ENCODE measurements at regions not wholly inside any gene's neighbourhood (a gene's known extent, or its start where the extent isn't known, plus 50 kb on each side); places are given as distances from the start of the nearest gene placed in this dataset.

DNA sequence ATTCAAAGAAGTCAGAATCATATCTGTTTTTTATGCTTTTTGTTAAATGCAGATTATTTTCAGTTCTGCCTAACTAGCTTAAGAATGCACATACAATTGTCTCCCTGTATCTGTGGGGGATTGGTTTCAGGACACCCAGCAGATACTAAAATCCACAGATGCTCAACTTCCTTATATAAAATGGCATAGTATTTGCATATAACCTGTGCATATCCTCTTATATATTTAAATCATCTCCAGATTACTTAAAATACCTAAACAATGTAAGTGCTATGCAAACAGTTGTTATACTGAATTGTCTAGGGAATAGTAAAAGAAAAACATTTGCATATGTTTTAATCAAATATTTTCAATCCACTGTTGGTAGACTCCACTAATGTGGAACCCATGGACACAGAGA lies 279.4 kb downstream of the TMA16 start:
- no peak for DNase-seq

DNA sequence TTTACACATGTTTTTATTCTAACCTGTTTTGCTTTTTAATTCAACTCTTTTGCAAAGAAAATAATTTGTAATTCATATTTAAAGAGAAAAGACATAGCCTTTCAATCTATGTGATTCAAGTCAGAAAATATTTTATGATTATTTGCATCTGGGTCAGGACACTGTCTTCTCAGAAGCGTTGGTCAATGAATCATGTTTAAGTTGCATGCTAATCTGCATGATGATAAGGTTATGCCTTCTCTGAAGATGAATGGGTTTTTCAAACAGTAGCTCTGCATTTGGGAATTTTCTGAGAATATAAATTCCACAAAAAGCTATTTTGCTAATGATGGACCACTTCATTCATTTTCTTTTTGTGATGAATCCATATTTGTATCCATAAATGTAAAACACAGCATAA lies 282.5 kb downstream of the TMA16 start:
- DNase-seq, result no peak

DNA sequence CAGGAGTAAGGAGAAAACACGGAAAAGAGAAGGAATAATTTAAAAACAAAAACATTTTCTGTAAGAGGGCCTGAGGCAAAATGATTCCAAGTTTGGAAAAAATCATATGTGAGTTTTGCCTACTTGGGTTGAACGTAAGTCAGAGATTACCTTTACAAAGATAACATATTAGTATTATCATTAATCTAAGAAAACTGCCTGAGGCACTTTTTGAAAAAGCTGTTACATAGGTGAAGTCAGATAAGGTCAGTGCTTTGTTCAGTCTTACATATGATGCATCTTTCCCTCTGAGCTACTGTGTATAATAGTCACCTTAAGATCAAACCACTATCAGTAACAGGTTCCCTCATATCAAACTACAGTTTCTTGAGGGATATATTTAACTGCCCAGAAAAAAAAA lies 287.2 kb downstream of the TMA16 start:
- no peak for DNase-seq

DNA sequence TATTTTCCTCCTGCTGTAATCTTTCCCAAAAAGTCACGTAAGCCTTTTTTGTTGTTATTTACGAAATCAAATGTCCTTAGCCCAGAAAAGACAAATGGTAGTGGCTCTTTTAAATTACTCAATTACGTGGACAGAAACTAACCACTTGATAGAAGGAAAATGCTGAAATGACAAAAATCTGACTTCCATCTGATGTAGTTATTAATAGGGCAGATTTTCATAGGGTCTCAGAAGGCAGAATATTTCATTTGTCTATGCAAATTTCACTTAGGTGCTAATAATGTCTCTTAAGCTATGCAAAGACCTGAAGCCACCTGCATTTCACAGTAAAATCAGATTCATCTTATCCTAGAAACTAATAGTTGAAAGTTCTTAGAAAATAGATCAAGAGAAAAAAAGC lies 295.7 kb downstream of the TMA16 start:
- no peak for DNase-seq

DNA sequence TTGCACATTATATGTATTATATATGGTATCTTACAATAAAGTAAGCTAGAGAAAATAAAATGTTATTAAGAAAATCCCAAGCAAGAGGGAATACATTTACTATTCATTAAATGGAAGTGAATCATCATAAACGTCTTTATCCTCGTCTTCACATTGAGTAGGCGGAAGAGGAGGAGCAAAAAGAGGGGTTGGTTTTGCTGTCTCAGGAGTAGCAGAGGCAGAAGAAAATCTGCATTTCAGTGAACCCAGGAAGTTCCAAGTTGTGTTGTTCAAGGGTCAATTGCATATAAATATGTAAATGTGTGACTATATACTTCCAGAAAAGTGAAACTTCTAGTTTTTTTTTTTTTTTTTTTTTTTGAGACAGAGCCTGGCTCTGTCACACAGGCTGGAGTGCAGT lies 301.4 kb downstream of the TMA16 start:
- no peak for DNase-seq

DNA sequence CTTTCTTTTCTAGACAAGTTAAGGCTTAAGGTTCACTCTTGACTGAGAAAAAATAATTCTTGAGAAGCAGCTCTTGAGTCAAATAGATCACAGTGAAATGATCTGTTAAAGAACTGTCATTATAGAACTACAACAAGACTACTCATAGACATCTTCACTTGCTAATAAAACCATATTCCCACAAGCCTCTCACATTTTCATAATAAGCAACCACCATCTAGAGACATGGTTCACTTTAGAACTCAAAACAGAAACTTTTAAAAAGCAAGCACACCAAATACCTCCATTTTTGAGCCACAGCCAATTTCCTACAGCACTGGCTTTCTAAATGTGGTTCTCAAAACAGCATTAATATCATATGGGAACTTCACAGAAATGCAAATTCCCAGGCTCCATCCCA lies 309.5 kb downstream of the TMA16 start:
- no peak for DNase-seq

DNA sequence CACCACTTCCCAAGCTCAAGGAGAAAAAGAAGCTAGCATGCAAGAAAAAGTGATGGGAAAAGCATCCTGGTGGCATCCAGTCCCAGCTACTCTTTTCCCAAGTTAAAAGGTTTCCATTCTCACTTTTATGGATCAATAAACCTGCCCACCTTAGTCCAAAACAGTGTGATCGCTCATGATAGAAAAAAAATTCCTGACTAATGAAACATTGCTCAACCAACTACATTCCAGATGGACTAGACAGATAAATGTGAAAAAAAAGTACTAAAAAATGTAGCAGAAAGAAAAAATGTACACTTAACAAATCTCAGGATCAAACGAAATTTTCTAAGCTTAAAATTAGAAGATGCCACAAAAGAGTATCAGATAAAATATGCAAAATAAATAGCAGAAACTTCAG lies 312.2 kb downstream of the TMA16 start:
- no peak for DNase-seq

DNA sequence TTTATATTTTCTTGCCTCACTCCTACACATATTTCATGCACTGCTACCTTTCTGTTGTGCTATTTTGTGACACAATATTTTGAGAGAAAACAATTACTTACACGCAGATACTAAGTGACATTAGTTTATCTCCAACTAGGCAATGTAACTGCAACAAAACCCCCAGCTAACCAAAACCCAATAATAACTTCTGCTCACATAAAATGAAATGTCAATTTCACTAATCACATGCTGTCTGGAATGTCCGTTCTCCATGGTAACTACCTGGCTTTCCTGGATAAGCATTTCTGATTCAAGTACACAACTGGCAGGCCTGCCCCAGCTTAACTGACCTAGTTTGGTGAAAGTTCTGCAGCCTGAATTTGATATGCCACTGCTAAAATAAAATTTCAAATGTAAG lies 313.5 kb downstream of the TMA16 start:
- DNase-seq, result no peak

DNA sequence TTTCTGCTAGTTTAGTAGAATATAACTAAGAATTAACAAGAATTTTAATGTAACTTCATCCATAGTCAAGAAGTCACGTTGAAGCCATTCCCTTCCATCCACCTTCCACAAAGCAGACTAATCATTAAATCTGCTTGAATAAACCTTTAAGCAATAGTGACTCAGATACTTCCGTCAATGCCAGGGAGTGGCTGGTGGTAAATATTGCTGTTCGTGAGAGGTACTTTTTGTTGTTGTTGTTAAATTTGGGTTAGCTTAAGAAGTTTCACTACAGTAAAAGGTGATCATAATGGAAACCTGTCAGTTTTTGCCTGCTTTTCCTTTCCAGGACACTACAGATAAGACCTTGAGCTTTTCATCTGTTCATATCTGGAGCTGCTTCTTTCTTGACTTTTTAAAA lies 316.3 kb downstream of the TMA16 start:
- no peak for DNase-seq

DNA sequence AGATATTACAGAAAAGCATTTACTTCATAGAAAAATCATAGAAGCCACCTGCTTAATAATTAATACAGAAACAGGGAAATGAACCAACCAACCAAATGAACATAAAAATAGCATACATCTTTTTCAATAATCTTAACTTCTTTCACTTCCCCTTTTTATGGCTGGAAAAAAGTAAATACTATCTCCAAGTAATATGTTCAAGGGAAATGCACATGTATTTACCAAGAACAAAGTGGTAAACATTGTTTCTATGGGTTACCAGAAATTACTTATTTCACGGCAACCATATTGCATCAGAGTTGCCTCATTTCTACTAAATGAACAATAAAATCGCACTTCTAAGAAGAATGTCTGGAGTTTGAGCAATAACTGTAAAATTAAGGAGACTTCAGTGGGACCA lies 321.3 kb downstream of the TMA16 start:
- no peak for DNase-seq

DNA sequence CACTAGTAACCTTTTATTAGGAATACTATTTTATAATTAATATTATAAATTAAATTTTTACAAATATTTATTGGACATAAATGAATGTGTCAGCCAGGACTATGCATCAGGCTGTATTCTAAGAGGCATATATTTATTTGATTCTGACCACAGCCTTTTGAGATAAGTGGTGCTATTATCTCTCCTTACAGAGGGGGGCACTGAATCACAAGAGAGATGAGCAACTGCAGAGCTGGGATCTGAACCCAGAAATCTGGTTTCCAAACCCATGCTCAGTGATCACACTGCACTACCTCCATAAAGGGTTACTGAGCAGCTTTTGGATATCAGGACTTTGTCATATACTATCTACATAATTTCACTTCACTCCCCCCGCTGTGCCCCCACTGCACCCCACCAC lies 322.0 kb downstream of the TMA16 start:
- DNase-seq, result no peak

DNA sequence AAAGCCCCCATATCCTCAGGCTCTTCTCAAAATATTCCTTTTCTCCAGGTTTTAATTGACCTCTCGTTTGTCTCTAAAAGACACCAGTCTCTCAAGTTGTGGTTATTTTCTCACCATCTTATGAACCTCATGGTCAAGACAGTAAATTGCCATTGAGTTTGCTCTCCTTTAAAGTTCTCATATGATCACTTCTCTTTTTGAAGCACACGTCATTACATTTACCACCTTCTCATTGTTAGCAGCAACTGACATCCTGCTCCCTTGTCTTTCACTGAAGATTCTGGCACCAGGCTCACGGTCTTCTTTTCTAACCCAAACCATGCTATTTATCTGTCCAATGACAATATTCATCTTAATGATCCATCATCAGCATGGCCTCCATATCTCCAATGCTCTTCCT lies 324.2 kb downstream of the TMA16 start:
- no peak for DNase-seq

DNA sequence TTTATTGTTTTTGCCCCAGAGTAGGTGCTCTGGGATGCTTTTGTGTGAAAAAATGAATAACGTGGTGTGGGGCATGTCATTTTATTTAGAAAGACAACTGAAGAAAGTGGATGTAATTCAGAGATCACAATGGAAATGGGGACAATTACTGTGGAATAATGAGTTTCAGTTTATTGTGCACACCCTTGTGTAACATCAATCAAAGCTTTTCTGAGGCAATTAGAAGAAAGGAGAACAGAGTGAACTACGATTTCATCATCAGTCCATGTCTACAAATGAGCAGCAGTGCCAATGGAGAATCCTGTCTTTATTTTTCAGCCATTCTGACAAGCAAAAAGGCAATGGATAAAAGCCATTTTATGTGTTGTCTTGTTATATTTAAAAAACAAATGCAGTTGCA lies 339.2 kb downstream of the TMA16 start:
- DNase-seq, result no peak

DNA sequence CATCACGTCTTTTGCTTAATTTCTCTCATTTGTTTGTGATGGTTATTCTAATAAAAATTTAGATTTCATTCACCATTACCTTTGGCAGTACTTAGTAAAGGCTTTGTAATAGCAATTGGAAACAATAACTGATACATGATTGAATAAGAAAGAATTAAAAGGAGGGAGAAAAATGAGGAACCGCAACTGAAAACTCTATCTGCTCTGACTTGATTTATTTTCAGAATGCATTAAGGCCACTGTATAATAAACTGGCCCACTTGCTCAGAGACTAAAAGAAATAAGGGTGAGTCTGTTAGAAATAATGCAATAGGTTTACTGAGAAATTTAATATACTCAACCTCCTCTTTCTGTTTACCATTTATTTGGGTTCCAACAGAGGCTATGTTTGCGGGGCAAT lies 351.5 kb downstream of the TMA16 start:
- DNase-seq, result no peak

DNA sequence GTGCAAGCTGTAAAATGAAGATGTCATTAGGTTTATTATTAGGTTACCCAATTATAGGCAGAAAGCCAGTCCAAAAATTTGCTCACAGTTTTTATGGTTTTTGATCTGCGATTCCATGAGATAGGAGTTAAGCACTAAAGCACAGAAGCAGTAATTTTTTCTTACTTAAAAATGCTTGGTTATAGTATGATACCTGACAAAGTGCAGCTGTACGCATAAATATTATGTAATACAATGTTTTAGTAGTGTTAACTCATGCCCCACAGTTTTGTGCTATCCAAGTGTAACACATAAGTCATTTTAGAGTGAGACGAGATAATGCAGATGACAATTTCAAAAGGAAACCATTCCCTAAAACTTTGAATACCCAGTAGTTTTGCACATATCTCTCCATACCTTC lies 357.8 kb downstream of the TMA16 start:
- DNase-seq, result no peak

DNA sequence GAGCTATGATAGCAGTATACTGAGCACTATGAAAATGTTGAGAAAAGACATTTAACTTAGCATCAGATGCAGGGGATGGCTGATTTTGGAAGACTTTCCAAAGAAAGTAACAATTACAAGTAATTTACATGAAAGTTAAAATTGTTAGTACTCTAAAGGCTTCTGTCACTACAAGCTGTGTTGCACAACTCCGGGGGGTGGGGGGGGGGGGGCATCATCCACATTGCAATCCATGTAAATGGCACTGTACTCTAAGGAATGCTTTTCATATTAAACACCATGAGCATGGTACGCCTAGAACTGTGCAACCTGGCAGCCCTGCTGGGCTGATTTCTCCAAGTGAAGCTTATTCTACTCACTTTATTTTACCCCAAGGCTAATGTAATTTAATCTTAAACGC lies 363.4 kb downstream of the TMA16 start:
- no peak for DNase-seq

DNA sequence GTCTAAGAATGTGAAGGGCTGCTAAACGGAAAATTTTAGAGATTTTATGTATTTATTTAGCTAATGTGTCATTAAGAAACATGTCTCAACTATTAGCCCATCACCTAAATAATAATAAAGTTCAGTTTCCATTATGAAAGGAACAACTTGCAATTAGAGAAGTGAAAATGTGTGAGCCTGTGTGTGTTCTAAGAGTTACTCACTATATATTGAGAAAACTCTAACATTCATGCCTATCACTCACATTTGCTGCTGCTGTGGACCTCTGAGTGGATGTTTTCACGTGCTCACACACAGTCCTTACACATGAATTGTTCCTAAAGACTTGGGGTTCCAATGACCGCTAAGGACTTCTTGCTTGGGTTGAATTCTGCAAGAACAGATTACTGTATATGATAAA lies 364.0 kb downstream of the TMA16 start:
- no peak for DNase-seq

DNA sequence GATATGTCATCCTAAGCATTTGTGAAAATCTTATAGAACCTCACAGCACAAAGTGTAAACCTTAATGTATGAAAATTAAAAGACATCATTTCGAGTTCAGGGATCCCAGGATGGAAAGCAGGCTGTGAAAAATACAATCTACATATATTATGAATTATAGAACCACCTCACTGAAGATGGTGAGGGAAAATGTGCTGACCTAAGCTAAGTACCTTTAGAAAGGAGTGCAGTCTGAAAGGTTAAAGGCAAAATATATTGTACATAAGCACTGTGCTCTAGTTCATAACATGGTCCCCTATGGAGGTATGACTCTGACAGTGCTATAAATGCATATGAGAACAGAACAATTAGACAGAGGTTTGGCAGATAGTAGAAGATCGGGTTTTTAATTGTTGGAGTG lies 368.6 kb downstream of the TMA16 start:
- no peak for DNase-seq

DNA sequence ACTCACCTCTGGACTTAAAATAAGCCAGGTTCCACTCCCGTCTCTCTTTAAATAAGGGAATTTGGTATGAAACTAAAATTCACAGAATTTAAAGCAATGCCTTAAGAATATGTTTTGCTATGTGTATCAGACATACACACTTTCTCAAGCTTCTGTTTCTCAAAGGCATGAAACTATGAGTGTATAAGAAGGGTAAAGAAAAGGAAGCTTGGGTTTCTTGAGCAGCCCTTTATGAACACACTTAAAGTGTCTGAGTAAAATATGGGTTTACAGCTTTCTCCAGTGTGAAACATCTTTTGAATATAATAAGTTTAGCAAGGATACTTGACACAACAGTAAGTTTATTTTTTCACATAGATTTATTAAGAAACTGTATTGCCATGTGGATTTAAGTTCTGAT lies 370.5 kb downstream of the TMA16 start:
- no peak for DNase-seq

DNA sequence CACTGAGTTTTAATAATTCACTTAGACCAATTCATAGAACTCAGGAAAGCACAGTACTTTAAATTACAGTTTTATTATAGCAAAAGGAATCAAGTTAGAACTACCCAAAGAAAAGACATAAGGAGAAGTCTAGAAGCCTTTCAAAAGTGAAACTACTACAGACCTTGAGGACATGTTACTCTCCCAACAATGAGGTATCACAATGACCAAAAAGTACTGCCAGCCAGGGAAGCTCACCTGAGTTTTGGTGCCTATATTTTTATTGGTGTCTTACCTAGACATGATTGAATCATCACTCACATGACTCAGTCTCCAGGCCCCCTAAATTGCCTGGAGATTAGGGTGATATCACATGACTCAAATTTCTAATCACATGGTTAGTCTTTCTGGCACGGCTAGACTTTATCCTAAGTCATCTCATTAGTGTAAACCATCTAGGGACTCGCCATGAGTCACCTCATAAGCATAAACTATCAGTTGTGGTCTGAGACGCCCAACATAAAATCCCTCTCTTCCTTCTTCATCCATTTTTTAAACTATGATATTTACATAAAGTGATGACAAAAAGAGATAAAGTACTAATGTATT lies 372.3 kb downstream of the TMA16 start:
- no peak for DNase-seq

DNA sequence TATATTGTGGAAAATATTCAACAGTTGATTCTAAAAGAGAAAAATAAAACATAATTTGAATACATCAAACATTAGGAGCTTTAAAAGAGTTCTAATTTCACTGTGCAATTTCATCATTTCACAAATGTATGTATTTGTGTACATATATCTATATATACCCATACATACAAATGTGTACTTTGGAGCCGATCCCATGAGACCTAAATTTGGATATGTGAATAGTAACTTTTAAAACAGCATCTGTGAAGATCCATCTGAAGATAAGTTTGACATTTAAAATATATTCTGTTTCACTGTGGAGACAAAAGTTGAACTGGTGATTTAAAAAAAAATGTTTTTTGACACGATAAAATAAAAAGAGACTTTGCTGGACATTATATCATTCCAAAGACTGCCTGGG lies 374.0 kb downstream of the TMA16 start:
- no peak for DNase-seq

DNA sequence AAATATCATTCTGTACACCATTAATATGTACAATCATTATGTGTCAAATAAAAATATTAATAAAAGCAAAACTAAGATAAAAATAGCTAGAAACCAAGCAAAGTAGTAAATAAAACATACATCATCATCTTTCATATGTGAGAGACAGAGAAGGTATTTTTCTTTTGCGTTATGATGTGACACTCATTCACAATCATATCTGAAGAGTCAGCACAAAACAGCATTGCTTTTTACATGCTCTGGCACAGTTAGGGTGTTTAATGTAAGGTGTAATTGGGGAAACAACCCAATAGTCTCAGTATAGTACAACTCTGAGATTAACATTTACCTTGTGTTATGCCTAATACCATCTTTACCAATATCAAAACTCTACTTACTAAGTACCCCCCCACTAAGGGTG lies 376.6 kb downstream of the TMA16 start:
- DNase-seq, result no peak

DNA sequence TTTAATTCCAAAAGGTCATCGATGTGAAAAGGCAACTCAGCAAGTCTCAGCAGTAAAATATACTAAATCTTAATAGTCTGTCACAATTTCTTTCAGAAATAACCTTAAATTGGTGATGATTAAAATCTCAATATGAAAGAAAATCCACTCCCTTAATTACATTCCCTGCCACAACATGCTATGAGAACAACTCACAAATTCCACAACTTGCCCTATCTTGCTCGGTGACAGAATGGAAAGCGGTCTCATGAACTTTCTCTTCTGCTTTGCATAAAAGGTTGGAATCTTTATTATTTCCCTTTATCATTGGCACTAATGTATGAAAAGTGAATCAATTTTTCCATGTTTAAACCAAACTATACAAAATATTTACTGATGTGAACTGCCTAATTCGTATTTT lies 380.8 kb downstream of the TMA16 start:
- no peak for DNase-seq

DNA sequence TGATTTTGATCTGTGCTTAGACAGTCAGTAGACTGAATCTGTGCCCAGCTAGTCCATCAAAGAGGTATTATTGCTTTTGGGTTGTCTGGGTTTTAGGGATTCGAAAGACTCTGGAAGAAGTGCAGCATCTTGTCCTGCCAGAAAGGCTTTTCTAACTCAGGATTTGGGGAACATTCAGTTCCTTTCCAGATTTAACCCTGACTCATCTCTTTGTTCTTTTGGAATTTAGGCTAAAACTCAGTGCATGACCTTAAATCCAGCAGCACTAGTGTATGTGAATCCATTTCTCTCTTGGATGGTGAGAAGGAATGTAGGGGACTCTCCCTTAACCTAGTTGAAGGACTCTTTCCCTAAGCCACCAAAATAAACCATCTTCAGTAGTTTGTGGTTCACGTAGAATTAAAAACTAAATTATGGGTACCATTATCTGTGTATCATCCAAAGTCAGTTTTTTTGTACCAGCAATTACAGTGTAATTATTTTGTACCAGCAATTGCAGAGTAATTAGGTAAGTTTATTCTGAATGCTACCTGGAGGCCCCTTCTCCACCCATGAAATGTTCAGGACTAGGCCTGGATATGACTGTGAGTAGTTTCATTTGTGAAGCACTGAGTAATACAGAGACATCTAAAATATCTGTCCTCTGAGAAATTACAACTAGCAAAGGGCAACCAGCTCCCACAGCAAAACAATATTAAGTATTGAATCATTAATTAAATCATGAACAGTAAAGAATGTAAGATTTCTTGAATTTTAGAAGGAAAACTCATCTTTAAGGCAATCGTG lies 384.0 kb downstream of the TMA16 start:
- DNase-seq, result no peak

DNA sequence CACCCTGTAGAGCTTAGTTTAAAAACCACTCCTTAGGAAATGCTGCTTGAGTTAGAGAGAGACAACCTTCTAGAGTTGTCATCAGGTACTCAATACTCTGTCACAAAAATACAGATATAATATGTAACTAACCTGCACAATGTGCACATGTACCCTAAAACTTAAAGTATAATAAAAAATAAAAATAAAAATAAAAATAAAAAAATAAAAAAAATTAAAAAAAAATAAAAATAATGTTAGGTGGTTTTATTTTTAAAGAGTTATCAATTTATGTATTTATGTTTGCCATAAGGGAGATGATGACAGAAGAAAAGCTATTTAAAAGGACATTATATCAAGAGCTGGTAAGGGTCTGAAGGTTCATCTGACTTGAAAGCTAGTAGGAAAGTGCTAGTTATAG lies 397.9 kb downstream of the TMA16 start:
- no peak for DNase-seq

Measured in stimulated activated CD4-positive, alpha-beta T cell treated with anti-CD3 and anti-CD28 coated beads, Interleukin-4, amount 100 ng/mL, for 4 hours (primary cell).